B cell (primary cell): ENCODE measurements at regions not wholly inside any gene's neighbourhood (a gene's known extent, or its start where the extent isn't known, plus 50 kb on each side); places are given as distances from the start of the nearest gene placed in this dataset.

Source experiments
- EZH2 ChIP-seq: IDR thresholded peaks from 2 replicates; pipeline ENCODE4 v1.6.1; 2012; ENCODE audit warnings: borderline replicate concordance, low read depth, mild to moderate bottlenecking, moderate library complexity, low read length; ENCODE audit not compliant: insufficient read depth, poor library complexity, severe bottlenecking
- TF ChIP-seq, protein P1 (sequence below): fragments of 200-600 bp; IDR thresholded peaks from one replicate; pipeline ENCODE4 v1.8.0; 2022; ENCODE audit warnings: antibody characterized with exemption, mild to moderate bottlenecking

DNA sequence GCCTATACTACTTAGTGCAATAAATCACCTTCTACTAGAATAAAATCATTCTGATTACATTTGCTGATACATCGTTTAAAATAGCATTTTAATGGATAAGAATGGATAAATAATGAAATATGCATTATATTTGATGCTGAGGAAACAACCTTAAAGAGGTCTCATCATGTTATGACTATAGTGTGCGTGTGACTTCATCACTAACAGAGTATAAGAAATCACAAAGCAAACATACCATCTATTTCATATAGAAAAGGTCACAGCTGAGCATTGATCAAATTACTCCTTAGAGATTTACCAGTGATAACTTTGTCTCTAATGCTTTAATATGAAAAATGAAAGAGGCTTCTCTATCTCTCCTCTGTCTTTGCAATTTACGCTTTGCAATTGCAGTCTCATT lies 1620.3 kb upstream of the SLC10A2 start:
- TF ChIP-seq, protein P1, sequence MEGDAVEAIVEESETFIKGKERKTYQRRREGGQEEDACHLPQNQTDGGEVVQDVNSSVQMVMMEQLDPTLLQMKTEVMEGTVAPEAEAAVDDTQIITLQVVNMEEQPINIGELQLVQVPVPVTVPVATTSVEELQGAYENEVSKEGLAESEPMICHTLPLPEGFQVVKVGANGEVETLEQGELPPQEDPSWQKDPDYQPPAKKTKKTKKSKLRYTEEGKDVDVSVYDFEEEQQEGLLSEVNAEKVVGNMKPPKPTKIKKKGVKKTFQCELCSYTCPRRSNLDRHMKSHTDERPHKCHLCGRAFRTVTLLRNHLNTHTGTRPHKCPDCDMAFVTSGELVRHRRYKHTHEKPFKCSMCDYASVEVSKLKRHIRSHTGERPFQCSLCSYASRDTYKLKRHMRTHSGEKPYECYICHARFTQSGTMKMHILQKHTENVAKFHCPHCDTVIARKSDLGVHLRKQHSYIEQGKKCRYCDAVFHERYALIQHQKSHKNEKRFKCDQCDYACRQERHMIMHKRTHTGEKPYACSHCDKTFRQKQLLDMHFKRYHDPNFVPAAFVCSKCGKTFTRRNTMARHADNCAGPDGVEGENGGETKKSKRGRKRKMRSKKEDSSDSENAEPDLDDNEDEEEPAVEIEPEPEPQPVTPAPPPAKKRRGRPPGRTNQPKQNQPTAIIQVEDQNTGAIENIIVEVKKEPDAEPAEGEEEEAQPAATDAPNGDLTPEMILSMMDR = no peak
- TF ChIP-seq EZH2 = no peak
